RWPE2 (cell line): ENCODE measurements at regions not wholly inside any gene's neighbourhood (a gene's known extent, or its start where the extent isn't known, plus 50 kb on each side); places are given as distances from the start of the nearest gene placed in this dataset.

ENCODE experiments used
- ATAC-seq: fragments of 200-7000 bp; cut with Tn5 transposase; 3 replicates; pipeline ENCODE4 v1.9.1; 2021; ENCODE audit warnings: low read depth
- DNase-seq: peaks from one replicate; pipeline ENCODE4 v3.0.0-alpha.2; 2020; ENCODE audit warnings: low spot score
- H3K27ac ChIP-seq: fragments of 450-650 bp; 2 replicates; pipeline ENCODE4 v1.5.1; 2017; ENCODE audit warnings: mild to moderate bottlenecking; ENCODE audit not compliant: poor library complexity, severe bottlenecking
- H3K27me3 ChIP-seq: fragments of 250-450 bp; sonication (Bioruptor Pico); 2 replicates; pipeline ENCODE4 v1.5.1; 2021; ENCODE audit warnings: mild to moderate bottlenecking, moderate library complexity; ENCODE audit not compliant: insufficient read depth, poor library complexity, severe bottlenecking
- H3K36me3 ChIP-seq: fragments of 250-450 bp; sonication (Bioruptor Pico); 2 replicates; pipeline ENCODE4 v1.5.1; 2020; ENCODE audit warnings: low read depth, mild to moderate bottlenecking, moderate library complexity
- H3K4me1 ChIP-seq: fragments of 250-450 bp; sonication (Bioruptor Pico); 2 replicates; pipeline ENCODE4 v1.5.1; 2021; ENCODE audit warnings: mild to moderate bottlenecking, moderate library complexity; ENCODE audit not compliant: insufficient read depth, poor library complexity, severe bottlenecking
- H3K4me3 ChIP-seq: fragments of 250-450 bp; sonication (Bioruptor Pico); 2 replicates; pipeline ENCODE4 v1.5.1; 2021; ENCODE audit warnings: mild to moderate bottlenecking, moderate library complexity; ENCODE audit not compliant: severe bottlenecking
- H3K9me3 ChIP-seq: fragments of 250-450 bp; sonication (Bioruptor Pico); 2 replicates; pipeline ENCODE4 v1.5.1; 2021; ENCODE audit warnings: mild to moderate bottlenecking, moderate library complexity; ENCODE audit not compliant: severe bottlenecking
- CTCF ChIP-seq: fragments of 450-650 bp; IDR thresholded peaks from one replicate; pipeline ENCODE4 v1.5.1; 2017; ENCODE audit warnings: mild to moderate bottlenecking, moderate library complexity; ENCODE audit not compliant: poor library complexity, severe bottlenecking

- no peak for TF ChIP-seq CTCF
- DNase-seq, result no peak
- H3K4me3 ChIP-seq, result no peak overlapping the region
- H3K36me3 ChIP-seq, result no peaks in the 10 kb centered on the region
- H3K9me3 ChIP-seq, result no peaks in the 10 kb centered on the region
- ATAC-seq, result no peak
- no peak overlapping the region for H3K27ac ChIP-seq
- peaks cover 11% of the 10 kb centered on the region for H3K4me1 ChIP-seq
- no peaks in the 10 kb centered on the region for H3K27me3 ChIP-seq
Measured at GRCh38 chr20:60257671-60258070, 299.4 kb downstream of the CDH26 start.

- no peaks in the 10 kb centered on the region for H3K36me3 ChIP-seq
- ATAC-seq, result no peak
Measured at GRCh38 chr20:60258255-60258863, 300.1 kb downstream of the CDH26 start.

GRCh38 chr20:60261333-60261732 lies 303.1 kb downstream of the CDH26 start:
- Histone ChIP-seq H3K4me1 (no peaks in the 10 kb centered on the region), H3K4me3 (no peak overlapping the region), H3K27me3 (peaks cover 13% of the 10 kb centered on the region), H3K27ac (no peak overlapping the region), H3K9me3 (no peaks in the 10 kb centered on the region), H3K36me3 (no peaks in the 10 kb centered on the region)
- no peak for ATAC-seq
- no peak for TF ChIP-seq CTCF
- no peak for DNase-seq

More at GRCh38 chr20:60258255-60258863, 300.1 kb downstream of the CDH26 start:
- no peak overlapping the region for H3K27ac ChIP-seq
- H3K4me3 ChIP-seq, result no peak overlapping the region
- DNase-seq, result no peak
- H3K27me3 ChIP-seq, result no peaks in the 10 kb centered on the region
- H3K9me3 ChIP-seq, result no peaks in the 10 kb centered on the region
- peaks cover 11% of the 10 kb centered on the region for H3K4me1 ChIP-seq
- no peak for TF ChIP-seq CTCF

GRCh38 chr20:60262967-60263603 lies 304.9 kb downstream of the CDH26 start:
- peak; percentile 99 for TF ChIP-seq CTCF
- Histone ChIP-seq H3K27ac (no peak overlapping the region), H3K36me3 (no peaks in the 10 kb centered on the region), H3K27me3 (peaks cover 13% of the 10 kb centered on the region), H3K4me3 (no peak overlapping the region), H3K4me1 (no peaks in the 10 kb centered on the region), H3K9me3 (no peaks in the 10 kb centered on the region)
- DNase-seq (no peak), ATAC-seq (peak; percentile 63)
